Fibroblast of lung (primary cell): ENCODE measurements at regions not wholly inside any gene's neighbourhood (a gene's known extent, or its start where the extent isn't known, plus 50 kb on each side); places are given as distances from the start of the nearest gene placed in this dataset.

Source experiments
- EZH2 ChIP-seq: IDR thresholded peaks from 2 replicates; pipeline ENCODE4 v1.5.1; 2012; ENCODE audit warnings: low read length, control low read depth, mild to moderate bottlenecking; ENCODE audit errors: missing control alignments
- TF ChIP-seq, protein P1 (sequence below), 2 donors: IDR thresholded peaks in 1 of 2; conservative IDR thresholded peaks in 1 of 2; 1 replicate in 1 of 2; 2 replicates in 1 of 2; pipeline ENCODE4 v1.5.1; 2011 to 2012; ENCODE audit warnings: low read length in 2 of 2, control low read depth in 1 of 2, inconsistent platforms in 1 of 2, low read depth in 1 of 2, mild to moderate bottlenecking in 1 of 2

DNA sequence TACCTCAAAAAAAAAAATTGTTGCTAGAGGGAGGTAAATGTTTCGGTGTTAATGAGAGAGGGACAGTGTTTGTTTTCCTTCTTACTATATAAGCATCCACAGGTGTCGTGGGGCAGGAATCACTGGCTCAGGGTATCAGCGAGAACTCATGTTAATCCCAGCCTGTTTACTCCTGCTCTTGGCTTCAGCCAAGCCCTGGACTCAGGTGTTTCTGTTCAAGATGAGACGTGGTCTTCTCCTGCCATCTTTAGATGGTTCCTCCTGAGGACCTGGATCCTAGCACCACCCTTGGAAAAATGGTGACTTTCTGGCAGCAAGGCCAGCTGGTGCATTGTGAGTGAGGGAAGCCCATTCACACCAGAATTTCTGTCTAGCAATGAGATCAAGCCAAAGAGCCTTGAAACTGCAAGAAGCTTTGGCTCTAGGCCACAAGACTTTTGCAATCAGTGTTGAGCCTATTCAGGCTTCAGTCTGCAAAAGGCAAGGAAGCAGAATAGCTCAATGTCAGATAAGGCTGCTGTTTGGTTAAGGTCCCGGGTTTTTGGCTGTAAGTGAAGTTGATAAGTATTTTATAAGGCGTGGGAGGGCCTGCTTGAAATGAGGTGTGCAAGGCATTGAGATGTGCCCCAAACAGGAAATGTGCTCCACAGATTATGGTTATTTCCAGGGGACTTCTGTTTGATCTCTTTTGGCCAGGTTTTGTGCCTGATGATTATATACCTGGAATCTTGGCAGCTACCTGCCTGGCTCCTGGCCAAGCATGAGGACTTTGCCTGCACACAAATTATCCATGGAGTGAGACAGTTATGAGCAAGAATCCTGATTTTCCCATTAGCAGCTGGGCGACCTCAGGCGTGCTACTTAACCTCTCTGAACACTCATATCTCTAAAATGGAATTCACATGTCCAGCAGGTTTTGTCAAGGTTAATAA, 99.8 kb downstream of the TENT4A start:
- TF ChIP-seq, protein P1, sequence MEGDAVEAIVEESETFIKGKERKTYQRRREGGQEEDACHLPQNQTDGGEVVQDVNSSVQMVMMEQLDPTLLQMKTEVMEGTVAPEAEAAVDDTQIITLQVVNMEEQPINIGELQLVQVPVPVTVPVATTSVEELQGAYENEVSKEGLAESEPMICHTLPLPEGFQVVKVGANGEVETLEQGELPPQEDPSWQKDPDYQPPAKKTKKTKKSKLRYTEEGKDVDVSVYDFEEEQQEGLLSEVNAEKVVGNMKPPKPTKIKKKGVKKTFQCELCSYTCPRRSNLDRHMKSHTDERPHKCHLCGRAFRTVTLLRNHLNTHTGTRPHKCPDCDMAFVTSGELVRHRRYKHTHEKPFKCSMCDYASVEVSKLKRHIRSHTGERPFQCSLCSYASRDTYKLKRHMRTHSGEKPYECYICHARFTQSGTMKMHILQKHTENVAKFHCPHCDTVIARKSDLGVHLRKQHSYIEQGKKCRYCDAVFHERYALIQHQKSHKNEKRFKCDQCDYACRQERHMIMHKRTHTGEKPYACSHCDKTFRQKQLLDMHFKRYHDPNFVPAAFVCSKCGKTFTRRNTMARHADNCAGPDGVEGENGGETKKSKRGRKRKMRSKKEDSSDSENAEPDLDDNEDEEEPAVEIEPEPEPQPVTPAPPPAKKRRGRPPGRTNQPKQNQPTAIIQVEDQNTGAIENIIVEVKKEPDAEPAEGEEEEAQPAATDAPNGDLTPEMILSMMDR (conservative IDR thresholded peaks at IDR 0.05 in 1 of 2, IDR thresholded peaks at IDR 0.05 in 1 of 2; ENCODE audit: low read depth in 1 of 2, low read length in 2 of 2) = no peak
- TF ChIP-seq EZH2 = no peak
